Stromal cell of bone marrow (primary cell): ENCODE measurements at regions not wholly inside any gene's neighbourhood (a gene's known extent, or its start where the extent isn't known, plus 50 kb on each side); places are given as distances from the start of the nearest gene placed in this dataset.

Experiments
- DNase-seq: peaks from one replicate; pipeline ENCODE4 v3.0.0-alpha.2; 2012; ENCODE audit warnings: low read depth

- no peak for DNase-seq
Observed at GRCh38 chr2:147648471-147648870, 196.4 kb upstream of the ACVR2A start.

- no peak for DNase-seq
Observed at GRCh38 chr2:147647816-147648215, 197.0 kb upstream of the ACVR2A start.

- no peak for DNase-seq
Observed at GRCh38 chr2:147646818-147647468, 197.9 kb upstream of the ACVR2A start.

DNA sequence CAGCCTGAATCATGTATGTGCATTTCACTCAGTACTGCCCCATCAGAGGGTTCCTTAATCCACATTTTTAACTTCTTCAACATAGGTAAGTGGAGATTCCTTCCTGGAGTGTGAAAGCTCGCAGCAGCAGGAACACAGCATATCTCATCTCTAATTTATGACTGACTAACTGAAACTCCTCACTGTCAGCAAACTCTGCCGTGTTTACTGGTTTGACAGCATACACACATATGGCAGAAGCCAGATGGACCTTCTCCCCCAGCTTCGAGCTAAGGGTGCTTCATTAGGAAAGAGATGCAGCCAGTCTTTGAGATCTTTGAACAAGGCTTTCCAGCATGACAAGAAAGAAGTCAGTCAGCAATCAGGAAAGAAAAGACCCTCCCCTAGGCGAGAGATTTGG, 200.3 kb upstream of the ACVR2A start:
- no peak for DNase-seq

DNA sequence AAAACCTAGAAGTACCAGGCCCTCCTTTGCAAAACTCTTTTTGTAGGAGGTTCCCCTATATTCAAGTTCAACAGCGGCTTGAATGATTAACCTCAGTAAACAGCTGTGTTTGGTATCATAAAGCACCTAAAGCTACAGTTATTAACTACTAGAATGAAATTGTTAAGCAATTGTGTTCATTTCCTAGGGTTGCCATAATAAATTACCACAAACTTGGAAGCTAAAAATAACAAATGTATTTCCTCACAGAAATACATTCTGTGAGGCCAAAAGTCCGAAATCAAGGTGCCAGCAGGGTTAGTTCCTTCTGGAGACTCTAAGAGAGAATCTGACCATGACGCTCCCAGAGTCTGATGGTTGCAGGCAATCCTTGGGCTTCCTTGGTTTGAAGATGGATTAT, 202.1 kb upstream of the ACVR2A start:
- no peak for DNase-seq

DNA sequence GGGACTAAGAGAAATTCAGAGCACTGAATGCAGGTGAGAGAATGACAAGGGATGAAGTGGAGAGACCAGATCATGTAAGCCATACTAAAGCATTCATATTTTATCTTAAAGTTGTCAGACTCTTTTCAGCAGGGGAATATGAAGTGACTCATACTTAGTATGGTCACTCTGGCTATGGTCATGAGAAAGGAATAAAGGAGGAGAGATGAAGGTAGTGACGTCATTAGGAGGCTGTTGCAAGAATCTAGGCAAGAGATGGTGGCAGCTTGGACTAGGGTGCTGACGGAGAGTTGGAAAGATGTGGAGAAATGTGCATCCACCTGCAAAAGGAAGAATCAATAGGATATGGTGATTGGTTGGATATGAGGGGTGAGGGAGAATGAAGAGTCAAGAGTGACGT, 203.2 kb upstream of the ACVR2A start:
- DNase-seq: peak; percentile 26

DNA sequence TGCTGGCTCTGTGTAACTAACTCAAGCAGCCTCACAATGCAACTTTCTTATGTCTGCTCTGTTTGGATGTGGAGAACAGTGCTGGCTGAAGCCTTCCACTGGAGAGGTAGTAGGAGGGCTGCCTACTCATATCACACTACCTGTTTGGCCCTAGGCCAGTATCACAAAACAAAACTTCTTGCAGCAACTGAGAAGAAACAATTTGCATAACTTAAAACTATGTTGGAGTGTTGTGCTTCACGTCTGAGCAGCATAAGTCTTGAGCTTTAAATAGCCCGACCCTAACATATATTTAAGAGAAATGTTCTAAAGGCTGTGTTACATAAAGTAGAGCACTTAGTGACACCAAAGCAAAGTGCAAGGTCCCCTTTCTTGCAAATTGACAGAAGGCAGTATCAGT, 204.9 kb upstream of the ACVR2A start:
- no peak for DNase-seq

DNA sequence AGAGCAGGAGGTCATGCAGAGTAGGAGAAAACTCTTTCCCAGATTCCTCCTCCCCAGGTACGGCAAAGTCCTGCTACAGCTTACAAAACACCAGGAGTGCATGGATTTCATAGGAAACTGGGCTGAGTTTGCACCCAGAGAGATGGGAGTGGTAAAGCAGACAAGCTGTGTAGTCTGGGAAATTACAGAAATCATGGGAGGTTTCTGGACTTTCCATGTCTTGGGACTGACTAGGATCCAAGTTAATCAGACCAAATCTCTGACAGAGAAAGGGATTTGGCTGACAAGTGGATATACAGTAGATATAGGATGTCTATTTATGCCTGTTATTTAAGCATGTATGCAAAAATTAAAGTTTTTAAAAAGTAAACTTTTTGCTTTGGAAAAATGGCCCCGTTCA, 205.4 kb upstream of the ACVR2A start:
- DNase-seq: no peak

- no peak for DNase-seq
Observed at GRCh38 chr2:147636886-147637285, 207.9 kb upstream of the ACVR2A start.

- DNase-seq: peak; percentile 84
Observed at GRCh38 chr2:147636238-147636882, 208.5 kb upstream of the ACVR2A start.

DNA sequence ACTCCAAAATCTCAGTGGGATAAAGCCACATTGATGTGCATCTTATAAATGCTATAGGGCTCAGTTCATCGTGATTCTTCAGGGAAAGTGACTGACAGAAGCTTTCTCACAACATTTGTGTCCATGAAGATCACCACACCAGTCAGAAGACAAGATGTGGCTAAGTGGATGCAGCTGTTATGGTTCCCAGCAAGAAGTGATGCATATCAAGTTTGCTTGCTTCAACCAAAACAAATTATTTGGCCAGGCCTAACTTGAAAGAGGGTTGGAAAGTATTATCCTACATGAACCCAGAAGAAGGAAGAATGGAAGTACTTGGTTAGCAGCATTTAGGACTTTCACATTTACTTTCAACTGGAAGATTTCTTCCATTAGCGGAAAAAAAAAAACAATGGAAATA, 210.0 kb upstream of the ACVR2A start:
- no peak for DNase-seq

- DNase-seq: no peak
Observed at GRCh38 chr2:147632198-147632597, 212.6 kb upstream of the ACVR2A start.

DNA sequence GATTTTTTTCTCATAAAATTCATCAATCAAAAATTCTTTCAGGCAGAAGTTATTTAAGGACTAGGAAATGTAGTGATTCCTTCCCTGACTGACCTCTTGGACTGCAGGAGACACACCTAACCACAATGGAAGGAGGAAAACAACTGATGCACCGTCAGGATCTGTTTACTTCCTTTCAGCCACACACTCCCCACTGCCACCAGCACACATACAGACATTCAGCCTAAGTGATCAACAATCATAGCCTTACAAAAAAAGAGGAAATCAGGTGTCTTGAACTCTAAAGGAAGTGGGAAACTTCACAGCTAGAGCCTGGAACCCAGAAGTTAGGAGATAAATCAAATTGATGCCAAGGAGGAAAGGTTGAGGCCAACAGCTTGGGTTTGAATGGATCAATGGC, 213.5 kb upstream of the ACVR2A start:
- no peak for DNase-seq

DNA sequence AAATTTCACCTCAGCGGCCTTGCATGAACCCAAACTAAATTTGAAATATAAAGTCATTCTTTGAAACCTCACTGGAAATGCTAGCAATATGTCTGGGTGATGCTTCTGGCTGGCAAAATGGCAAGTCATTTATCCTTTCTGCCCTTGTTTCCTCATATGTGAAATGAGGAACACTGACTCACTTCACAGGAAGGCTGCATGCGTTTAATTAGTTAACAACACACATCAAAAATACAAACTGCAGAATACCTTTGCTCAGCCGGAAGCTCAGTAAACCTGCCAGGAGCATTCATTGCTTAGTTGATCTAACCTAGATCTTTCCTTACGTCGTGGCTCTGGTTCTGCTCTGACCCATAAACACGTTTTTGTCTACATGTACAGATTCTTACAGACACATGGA, 214.2 kb upstream of the ACVR2A start:
- DNase-seq: no peak

DNA sequence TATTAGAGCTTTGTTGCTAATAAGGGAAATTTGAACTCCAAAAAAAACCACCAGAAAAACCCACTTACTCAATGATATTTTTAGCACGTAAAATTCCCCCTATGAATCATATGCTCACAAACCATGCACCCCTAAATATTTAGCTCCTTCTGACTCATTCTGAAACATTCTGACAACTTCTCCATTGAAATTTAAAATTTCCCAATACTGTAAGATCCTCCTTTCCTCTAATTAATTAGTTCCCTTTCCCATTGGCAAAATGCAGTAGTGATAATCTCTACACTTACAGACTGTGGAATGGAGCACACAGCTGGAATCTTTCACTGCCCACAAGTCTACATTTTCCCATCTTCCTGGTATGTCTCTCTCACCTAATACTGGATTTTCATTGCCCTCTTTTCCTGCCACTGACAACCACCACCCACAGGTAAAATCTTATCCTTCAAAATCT, 215.8 kb upstream of the ACVR2A start:
- DNase-seq: peak; percentile 4

- no peak for DNase-seq
Observed at GRCh38 chr2:147623328-147623727, 221.5 kb upstream of the ACVR2A start.

DNA sequence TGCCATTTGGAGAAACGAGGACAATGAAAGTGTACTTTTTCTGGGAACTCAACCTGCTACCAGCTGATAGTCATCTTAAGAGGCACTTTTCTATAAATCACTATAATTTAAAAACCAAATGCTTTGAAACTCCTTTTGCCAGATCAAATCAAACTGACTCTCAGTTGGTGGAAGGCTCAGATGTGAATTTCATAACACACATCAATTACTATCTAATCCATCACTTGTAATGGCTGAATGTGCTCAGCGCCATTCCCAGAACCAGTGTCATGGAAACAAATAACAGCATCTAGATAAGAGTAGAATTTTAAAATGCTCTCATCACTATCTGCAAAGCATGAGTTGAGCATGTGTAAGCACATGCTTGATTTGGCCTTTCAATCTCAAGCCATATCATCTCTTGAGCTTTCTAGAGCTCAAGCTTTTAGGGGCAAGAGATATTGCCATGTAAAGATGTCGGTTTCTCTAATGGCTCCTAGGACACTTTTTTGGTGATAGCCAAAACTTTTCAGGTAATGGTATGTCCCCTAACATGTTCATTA, 223.1 kb upstream of the ACVR2A start:
- no peak for DNase-seq

- DNase-seq: no peak
Observed at GRCh38 chr2:147619808-147620207, 225.0 kb upstream of the ACVR2A start.

DNA sequence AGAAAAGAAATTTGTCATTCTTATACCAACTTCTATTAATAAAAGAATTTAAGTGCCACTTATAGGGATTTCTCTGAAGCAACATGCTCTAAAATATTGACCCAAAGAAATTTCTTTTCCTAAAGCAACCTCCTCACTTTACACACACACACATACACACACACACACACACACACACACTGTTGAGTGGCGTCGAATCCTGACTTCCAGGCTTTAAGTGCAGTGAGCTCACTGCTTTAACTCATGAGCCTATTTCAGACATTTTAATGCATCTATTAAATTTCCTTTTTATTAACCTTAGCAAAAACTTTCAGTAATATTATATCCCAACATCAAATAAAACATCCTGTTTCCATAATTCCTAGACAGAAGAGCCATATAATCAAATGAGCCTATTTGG, 229.1 kb upstream of the ACVR2A start:
- no peak for DNase-seq

GRCh38 chr2:147614979-147615470, 229.8 kb upstream of the ACVR2A start:
- DNase-seq: no peak

GRCh38 chr2:147614471-147614870, 230.4 kb upstream of the ACVR2A start:
- no peak for DNase-seq

- no peak for DNase-seq
Observed at GRCh38 chr2:147610496-147611040, 234.3 kb upstream of the ACVR2A start.

DNA sequence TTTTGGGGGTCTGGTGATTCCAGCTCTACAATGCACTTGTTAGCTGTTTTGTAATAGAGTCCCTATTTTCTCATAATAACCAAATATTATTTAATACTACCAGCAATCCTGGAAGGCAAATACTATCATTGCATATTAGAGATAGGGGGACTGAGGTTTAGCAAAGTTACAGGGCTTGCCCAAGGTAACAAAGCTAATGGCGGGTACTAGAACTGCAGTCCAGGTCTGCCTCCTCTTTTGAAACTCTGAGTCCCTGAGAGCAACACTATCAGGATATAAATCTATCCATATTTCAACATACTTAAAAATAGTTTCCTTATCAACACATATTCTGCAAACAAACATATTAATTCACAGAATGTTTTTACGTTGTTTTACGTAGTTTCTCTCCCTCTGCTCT, 235.5 kb upstream of the ACVR2A start:
- DNase-seq: no peak
